PC-9 (cell line): ENCODE measurements at regions not wholly inside any gene's neighbourhood (a gene's known extent, or its start where the extent isn't known, plus 50 kb on each side); places are given as distances from the start of the nearest gene placed in this dataset.

Source experiments
- EZH2 ChIP-seq: fragments of 200-600 bp; sonication (generic); IDR thresholded peaks from 2 replicates; pipeline ENCODE4 v1.8.0; 2017; ENCODE audit warnings: antibody characterized with exemption, low read depth
- TF ChIP-seq, protein P1 (sequence below): fragments of 200-600 bp; sonication (generic); conservative IDR thresholded peaks from 2 replicates; pipeline ENCODE4 v1.6.1; 2017; ENCODE audit warnings: mixed run types, antibody characterized with exemption, mild to moderate bottlenecking, moderate library complexity

DNA sequence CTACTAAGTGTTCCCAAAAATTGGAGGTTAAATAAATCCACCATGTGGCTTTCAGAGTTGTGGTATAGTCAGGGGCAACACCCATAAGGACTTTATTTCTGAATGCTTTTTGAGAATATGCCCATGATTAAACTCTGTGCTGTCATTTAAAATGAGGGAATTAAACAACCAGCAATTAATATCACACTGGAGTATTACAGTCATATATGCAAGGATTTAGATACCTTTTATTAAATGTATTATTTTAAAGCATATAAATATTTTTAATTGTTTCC lies 227.6 kb downstream of the ZPLD1 start:
- TF ChIP-seq, protein P1, sequence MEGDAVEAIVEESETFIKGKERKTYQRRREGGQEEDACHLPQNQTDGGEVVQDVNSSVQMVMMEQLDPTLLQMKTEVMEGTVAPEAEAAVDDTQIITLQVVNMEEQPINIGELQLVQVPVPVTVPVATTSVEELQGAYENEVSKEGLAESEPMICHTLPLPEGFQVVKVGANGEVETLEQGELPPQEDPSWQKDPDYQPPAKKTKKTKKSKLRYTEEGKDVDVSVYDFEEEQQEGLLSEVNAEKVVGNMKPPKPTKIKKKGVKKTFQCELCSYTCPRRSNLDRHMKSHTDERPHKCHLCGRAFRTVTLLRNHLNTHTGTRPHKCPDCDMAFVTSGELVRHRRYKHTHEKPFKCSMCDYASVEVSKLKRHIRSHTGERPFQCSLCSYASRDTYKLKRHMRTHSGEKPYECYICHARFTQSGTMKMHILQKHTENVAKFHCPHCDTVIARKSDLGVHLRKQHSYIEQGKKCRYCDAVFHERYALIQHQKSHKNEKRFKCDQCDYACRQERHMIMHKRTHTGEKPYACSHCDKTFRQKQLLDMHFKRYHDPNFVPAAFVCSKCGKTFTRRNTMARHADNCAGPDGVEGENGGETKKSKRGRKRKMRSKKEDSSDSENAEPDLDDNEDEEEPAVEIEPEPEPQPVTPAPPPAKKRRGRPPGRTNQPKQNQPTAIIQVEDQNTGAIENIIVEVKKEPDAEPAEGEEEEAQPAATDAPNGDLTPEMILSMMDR: no peak
- no peak for TF ChIP-seq EZH2
